Neural cell (in vitro differentiated cells): ENCODE measurements at regions not wholly inside any gene's neighbourhood (a gene's known extent, or its start where the extent isn't known, plus 50 kb on each side); places are given as distances from the start of the nearest gene placed in this dataset.

Experiments
- EP300 ChIP-seq: fragments of 450-650 bp; conservative IDR thresholded peaks from 2 replicates; pipeline ENCODE4 v1.6.1; 2014; ENCODE audit warnings: antibody characterized with exemption, mild to moderate bottlenecking, moderate library complexity; ENCODE audit not compliant: poor library complexity, severe bottlenecking
- EZH2 ChIP-seq: fragments of 200-600, 300-800 bp; shearing (Covaris generic), sonication (generic); IDR thresholded peaks from 2 replicates; pipeline ENCODE4 v1.6.1; 2014; ENCODE audit warnings: antibody characterized with exemption, low read length, borderline replicate concordance, mild to moderate bottlenecking; ENCODE audit not compliant: insufficient read depth, poor library complexity, severe bottlenecking
- MXI1 ChIP-seq: fragments of 450-650 bp; conservative IDR thresholded peaks from 2 replicates; pipeline ENCODE4 v1.6.1; 2014; ENCODE audit warnings: antibody characterized with exemption, mild to moderate bottlenecking; ENCODE audit not compliant: poor library complexity, severe bottlenecking
- POLR2AphosphoS5 ChIP-seq: IDR thresholded peaks from 2 replicates; pipeline ENCODE4 v1.6.1; 2012
- SMC3 ChIP-seq: fragments of 450-650 bp; conservative IDR thresholded peaks from 2 replicates; pipeline ENCODE4 v1.6.1; 2014; ENCODE audit warnings: antibody characterized with exemption, mild to moderate bottlenecking, moderate library complexity; ENCODE audit not compliant: poor library complexity
- TAF1 ChIP-seq: IDR thresholded peaks from 2 replicates; pipeline ENCODE4 v1.6.1; 2012; ENCODE audit warnings: low read depth
- TF ChIP-seq, protein P1 (sequence below): fragments of 450-650 bp; IDR thresholded peaks from 2 replicates; pipeline ENCODE4 v1.5.1; 2014; ENCODE audit warnings: antibody characterized with exemption, mild to moderate bottlenecking, moderate library complexity; ENCODE audit not compliant: poor library complexity, severe bottlenecking
- TF ChIP-seq, protein P2 (sequence below): IDR thresholded peaks from 2 replicates; pipeline ENCODE4 v1.6.1; 2012; ENCODE audit warnings: borderline replicate concordance

DNA sequence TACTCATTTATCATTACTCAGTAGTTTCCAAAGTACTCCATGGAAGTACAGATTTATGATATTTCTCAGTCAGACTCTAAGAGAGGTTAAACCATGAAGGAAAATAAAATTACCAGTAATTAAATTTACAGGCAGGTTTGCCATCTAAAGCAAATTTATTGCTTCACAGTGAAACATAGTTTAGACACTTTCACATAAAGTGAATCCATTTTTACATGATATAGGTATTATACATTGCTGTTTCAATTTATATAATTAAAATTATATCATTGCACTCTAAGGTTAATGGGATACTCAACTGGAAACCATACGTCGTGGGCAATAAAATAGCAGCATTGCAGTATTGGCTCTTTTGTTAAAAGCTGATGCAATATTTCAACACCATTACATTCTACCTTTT, 202.8 kb downstream of the SLIT2 start:
- TF ChIP-seq EZH2: no peak
- TF ChIP-seq, protein P1, sequence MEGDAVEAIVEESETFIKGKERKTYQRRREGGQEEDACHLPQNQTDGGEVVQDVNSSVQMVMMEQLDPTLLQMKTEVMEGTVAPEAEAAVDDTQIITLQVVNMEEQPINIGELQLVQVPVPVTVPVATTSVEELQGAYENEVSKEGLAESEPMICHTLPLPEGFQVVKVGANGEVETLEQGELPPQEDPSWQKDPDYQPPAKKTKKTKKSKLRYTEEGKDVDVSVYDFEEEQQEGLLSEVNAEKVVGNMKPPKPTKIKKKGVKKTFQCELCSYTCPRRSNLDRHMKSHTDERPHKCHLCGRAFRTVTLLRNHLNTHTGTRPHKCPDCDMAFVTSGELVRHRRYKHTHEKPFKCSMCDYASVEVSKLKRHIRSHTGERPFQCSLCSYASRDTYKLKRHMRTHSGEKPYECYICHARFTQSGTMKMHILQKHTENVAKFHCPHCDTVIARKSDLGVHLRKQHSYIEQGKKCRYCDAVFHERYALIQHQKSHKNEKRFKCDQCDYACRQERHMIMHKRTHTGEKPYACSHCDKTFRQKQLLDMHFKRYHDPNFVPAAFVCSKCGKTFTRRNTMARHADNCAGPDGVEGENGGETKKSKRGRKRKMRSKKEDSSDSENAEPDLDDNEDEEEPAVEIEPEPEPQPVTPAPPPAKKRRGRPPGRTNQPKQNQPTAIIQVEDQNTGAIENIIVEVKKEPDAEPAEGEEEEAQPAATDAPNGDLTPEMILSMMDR: no peak
- no peak for TF ChIP-seq MXI1
- TF ChIP-seq SMC3: no peak
- no peak for TF ChIP-seq EP300
- TF ChIP-seq, protein P2, sequence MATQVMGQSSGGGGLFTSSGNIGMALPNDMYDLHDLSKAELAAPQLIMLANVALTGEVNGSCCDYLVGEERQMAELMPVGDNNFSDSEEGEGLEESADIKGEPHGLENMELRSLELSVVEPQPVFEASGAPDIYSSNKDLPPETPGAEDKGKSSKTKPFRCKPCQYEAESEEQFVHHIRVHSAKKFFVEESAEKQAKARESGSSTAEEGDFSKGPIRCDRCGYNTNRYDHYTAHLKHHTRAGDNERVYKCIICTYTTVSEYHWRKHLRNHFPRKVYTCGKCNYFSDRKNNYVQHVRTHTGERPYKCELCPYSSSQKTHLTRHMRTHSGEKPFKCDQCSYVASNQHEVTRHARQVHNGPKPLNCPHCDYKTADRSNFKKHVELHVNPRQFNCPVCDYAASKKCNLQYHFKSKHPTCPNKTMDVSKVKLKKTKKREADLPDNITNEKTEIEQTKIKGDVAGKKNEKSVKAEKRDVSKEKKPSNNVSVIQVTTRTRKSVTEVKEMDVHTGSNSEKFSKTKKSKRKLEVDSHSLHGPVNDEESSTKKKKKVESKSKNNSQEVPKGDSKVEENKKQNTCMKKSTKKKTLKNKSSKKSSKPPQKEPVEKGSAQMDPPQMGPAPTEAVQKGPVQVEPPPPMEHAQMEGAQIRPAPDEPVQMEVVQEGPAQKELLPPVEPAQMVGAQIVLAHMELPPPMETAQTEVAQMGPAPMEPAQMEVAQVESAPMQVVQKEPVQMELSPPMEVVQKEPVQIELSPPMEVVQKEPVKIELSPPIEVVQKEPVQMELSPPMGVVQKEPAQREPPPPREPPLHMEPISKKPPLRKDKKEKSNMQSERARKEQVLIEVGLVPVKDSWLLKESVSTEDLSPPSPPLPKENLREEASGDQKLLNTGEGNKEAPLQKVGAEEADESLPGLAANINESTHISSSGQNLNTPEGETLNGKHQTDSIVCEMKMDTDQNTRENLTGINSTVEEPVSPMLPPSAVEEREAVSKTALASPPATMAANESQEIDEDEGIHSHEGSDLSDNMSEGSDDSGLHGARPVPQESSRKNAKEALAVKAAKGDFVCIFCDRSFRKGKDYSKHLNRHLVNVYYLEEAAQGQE: no peak
- no peak for TF ChIP-seq TAF1
- TF ChIP-seq POLR2AphosphoS5: no peak
